Fibroblast of peridontal ligament (primary cell): ENCODE measurements at regions not wholly inside any gene's neighbourhood (a gene's known extent, or its start where the extent isn't known, plus 50 kb on each side); places are given as distances from the start of the nearest gene placed in this dataset.
A peak's percentile ranks its signal among the peaks of the same experiment; 100 is the strongest.

ENCODE experiments used
- DNase-seq: peaks from one replicate; pipeline ENCODE4 v3.0.0-alpha.2; 2010; ENCODE audit errors: extremely low read depth

DNA sequence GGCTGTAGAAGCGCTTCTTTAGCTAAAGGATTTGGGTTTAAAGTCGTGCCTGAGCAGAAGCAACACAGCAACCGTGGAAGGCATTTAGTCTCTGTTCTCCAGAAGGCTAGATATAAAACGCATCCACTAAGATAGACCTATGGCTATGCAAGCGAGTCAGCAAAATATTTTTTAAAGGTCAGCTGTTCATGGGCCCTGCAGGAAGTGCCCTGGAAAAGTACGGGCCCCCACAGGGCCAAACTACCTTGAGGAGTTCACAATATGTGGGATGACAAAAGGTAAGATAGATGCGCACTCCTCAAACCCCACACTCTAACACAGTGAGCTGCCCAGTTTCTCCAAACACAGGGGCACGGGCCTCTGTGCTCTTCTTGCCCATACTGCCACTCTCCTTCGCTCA, 261.6 kb downstream of the VPS13C start:
- DNase-seq, result no peak

DNA sequence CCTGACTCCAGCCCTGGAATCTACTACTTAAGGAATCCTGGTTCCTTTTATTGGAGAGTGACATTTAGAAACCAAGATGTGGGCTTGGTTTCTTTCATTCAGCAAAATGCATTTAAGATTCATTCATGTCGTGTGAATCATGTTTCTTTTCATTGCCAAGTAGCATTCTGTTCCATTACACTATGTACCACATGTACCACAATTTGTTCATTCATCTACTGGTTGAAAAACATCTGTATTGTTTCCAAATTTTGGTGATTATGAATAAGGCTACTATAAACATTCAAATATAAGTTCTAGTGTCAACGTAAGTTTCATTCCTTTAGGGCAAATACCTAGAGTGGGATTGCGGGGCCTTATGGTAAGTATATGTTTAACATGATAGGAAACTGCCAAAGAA, 264.2 kb downstream of the VPS13C start:
- peak; percentile 49 for DNase-seq

GRCh38 chr15:61794881-61795280, 265.4 kb downstream of the VPS13C start:
- DNase-seq, result peak; percentile 8

GRCh38 chr15:61794276-61794675, 266.0 kb downstream of the VPS13C start:
- DNase-seq, result peak; percentile 0

DNA sequence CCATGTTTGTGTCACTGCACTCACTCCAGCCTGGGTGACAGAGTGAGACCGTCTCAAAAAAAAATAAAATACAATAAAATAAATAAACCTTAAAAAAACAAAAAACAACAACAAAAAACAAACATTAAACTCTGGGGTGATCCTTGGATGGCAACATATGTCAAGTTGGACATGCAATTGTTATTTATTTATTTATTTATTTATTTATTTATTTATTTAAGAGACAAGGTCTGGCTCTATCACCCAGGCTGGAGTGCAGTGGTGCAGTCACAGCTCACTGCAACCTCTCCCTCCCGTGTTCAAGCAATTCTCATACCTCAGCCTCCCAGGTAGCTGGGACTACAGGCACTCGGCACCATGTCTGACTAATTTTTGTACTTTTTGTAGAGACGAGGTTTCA, 275.5 kb downstream of the VPS13C start:
- no peak for DNase-seq

DNA sequence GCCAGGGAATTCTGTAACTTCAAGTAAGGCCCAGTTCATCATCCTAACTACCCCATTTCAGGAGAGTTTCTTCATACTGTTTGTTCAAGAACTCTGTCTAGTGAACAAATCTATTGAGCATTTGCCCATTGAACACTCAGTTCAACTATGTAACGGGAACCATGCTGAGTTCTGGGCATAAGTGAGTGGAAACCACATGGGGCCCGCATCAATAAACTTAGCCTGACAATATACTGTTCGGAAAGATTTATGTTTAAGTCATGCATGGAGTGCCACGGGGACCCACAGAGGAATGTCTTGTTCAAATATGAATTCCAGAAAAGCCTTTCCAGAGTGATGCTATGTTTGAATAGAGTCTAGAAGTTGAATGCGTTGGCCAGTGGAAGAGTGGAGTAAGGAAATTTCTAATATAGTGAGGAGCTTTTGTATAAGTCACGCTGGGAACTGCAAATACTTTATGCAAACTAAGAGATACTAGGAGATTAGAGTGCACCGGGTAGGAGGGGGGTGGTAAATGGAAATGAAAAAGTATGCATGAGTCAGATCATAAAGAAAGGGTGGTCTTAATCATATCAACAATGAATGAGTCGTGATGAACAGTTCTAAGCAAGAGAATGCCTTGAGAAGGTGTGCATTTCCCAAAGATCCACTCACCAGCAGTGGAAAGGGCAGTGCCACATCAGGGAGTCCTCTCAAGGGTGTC, 279.8 kb downstream of the VPS13C start:
- DNase-seq, result no peak

GRCh38 chr15:61777689-61778088, 282.6 kb downstream of the VPS13C start:
- DNase-seq, result no peak

DNA sequence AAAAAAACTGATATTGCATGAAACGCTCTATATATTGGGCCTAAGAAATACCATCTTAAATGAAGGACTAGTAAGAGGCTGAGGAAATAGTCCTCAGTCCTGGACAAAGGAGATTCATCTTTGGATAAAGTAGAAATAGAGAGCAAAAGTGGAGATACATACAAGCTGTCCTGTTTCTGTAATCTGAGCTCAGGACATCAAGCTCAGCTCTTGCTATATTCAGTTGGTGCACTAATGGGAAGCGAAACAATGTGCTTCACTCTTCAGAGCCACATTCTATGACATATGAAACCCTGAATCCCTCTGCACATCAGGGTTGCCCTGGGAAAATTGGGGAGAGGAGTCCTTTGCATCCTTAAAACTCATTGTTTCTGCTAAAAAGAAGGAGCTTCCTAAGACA, 290.7 kb downstream of the VPS13C start:
- no peak for DNase-seq

DNA sequence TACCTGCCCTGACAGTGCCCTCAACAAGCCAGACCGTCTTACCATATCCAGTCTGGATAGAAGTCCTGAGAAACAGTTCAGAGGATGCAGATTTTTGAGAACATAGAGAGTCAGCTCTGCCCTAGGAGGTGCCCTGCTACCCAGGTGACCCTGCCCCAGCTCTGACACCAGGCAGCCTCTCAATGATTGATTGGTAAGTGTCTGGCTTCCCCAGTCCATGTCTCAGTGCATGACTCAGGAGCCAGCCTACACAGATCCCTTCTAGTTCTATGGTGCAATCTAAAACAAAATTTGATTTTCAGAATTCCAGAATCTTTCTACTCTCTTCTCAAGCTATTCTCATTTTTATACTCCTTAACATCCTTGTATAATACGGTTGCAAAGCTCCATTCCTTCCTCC, 292.1 kb downstream of the VPS13C start:
- DNase-seq, result no peak

- no peak for DNase-seq
Measured at GRCh38 chr15:61764981-61765380, 295.3 kb downstream of the VPS13C start.

GRCh38 chr15:61764141-61764540, 296.1 kb downstream of the VPS13C start:
- DNase-seq, result no peak

DNA sequence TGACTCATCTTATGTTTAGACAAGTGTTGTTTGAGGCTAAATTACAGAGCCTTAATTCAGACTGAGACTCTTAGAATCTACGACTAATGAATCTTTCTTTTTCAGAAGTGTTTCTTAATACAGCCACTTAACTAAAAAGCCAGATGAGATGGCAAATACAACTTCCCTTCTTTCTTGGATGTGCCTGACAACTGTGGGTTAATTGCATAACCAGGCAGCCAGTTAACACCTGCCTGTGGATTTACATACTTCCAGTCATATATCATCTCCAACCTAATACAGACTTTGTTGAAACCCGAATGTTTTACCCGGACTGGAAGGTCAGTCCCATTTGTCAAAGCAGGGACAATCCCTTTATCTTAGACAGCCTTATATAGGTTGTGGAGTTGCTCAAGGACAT, 297.6 kb downstream of the VPS13C start:
- no peak for DNase-seq

DNA sequence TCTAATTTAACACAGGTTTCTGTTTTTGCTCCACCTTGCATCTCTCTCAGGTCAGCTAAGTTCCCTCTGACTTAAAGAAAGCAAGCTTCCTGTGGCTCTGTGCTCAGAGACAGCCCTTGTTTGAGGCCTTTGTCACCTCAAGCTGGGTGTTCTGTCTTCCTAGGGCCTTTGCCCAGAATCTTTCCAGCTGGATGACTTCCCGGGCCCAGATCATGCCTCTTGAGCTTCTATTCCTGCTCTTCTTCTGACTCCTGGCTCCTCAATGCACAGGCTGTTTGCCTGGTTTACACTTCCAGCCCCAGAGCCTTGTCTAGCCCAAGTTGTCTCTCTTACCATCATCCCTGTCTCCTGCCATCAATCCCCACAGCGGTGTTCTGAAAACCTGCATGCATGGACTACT, 300.6 kb downstream of the VPS13C start:
- no peak for DNase-seq

- no peak for DNase-seq
Measured at GRCh38 chr15:61756071-61756820, 304.0 kb downstream of the VPS13C start.

DNA sequence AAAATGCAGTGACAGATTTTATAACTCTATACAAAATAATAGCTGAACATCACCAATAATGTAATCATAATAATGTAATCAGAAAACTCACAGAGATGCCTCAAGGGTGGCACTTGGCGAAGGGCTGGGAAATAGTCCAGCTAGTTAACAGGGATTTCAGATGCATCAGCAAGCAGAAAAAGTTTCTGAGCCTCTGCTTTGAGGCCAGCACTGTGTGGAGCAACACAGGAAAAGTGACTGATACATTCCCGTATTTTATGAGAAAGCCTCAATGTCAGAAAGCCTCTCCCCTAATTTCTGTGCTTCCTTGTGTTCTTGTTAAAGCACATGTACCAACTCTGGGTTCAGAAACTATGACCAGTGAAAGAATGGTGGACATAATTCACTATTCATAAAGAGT, 304.8 kb downstream of the VPS13C start:
- no peak for DNase-seq

DNA sequence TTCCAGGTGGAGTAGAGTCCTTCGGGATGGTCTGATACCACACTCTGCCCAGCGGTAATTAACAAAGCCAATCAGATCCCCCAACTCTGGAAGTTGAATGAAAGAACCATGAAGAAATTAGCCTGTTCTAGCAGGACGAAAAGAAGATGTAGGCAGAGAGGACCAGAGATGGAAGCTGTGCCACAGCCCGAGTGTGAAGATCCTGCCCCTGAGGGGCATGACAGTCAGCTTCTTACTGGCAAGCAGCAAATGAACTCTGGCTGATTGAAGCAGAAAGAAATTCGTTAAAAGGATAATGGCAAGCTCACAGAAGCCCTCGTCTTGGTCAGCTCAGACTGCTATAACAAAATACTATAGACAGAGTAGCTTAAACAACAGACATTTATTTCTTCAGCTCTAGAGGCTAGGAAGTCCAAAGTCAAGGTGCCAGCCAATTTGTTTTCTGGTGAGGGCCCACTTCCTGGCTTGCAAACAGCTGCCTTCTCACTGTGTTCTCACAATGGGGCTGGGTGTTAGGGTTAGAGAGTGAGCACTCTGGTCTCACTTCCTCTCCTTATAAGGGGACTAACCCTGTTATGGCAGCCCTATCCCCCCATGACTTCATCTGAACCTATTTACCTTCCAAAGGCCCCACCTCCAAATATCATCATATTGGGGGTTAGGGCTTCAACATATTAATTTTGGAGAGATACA, 307.1 kb downstream of the VPS13C start:
- DNase-seq, result no peak

DNA sequence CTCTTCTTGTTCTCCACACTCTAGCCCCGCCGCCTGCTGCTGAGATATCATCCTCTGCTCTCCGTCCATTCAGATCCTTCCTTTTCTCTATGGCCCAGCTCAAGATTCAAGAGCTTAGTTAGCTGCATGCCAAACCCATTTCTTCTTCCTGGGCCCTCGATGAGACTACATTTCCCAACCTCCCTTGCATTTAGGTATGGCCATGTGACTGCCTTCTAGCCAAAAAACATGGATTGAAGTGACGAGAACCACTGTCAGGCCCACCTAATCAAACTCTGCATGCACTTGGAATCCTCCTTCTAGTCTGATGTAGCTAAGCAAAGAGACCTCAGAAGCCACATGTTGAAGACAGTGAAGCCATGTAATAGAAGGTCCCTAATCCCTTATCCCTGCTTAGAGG, 308.2 kb downstream of the VPS13C start:
- DNase-seq, result no peak

- no peak for DNase-seq
Measured at GRCh38 chr15:61750271-61751084, 309.8 kb downstream of the VPS13C start.

DNA sequence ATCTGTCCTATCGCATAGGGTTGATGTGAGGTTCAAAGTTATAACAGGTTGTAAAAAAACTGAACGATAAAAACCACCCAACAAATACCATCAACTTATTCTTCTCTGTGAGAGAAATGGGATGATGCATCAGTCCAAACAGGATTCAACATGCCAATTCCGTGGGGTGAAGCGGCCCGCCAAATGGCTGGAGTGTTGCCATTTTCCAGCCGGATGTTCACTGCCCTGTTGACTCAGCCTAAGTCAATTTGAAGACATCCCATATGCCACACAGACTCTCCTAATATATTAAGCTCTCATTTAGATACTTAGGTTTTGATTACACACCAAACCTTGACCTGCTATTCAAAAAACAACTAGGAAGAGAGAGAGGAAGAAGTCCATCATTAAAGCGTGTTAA, 311.1 kb downstream of the VPS13C start:
- DNase-seq, result no peak

DNA sequence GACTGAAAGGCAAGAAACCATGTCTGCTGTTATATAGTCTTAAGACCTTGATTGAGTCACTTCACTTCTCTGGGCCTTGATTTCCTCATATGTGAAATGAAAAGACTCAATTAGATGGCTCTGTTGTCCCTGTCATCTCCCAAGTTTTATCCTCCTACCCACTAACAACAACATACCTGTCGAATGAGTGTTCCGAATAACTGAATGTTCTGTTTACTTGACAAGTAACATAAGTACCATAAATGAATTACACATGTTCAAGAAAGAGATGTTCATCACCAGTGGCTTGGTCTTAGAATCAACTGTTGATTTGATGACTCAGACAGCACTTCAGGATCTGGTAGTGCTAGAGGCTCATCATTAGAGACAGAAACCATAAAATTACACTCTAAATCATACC, 311.7 kb downstream of the VPS13C start:
- peak; percentile 1 for DNase-seq

GRCh38 chr15:61746589-61746988, 313.7 kb downstream of the VPS13C start:
- DNase-seq, result no peak

DNA sequence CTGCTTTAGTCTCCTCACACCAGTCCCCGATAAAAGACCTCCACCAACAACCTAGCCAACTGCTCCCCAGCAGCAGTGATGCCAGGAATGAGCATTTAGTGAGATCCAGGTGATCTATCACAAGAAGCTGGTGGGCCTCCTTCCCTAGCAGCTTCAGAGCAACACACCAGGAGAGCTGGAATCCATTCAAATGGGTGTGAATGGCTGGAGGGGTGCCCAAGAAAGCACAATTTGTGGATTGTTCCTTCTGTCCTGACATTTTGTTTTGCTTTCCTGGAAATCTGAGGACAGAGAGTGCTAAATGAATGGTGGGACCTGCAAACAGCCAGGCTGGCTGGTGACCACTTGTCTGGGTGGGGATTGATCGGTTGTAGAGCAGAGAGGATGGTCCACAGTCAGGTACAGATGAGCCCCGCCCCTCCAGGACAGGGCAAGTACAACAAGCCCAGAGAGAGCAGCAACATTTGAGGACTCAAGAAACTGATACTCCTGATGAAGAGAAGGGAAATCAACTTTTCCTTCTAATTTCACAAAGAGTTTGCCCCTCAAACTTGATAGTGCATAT, 316.8 kb downstream of the VPS13C start:
- no peak for DNase-seq
